ENCODE measurements at regions not wholly inside any gene's neighbourhood (a gene's known extent, or its start where the extent isn't known, plus 50 kb on each side); places are given as distances from the start of the nearest gene placed in this dataset.
"Not testable (repeated sequence)": the region's sequence is repeated elsewhere in the genome, so short reads cannot be mapped to it uniquely, and the experiment has no call there.

- not testable (repeated sequence) for H3K36me3 Mint-ChIP-seq (ENCODE audit: unreplicated experiment); H3K4me3 Mint-ChIP-seq (ENCODE audit: unreplicated experiment); H3K27ac Mint-ChIP-seq (ENCODE audit: unreplicated experiment); H3K9me3 Mint-ChIP-seq (ENCODE audit: unreplicated experiment); DNase-seq (ENCODE audit: extremely low spot score, unreplicated experiment); H3K27me3 Mint-ChIP-seq (ENCODE audit: unreplicated experiment)
- H3K4me1 Mint-ChIP-seq (ENCODE audit: unreplicated experiment) = peaks cover 26% of the 10 kb centered on the region
Observed at GRCh38 chr15:67939588-67940323, 99.9 kb upstream of the RNU6-1 start.

DNA sequence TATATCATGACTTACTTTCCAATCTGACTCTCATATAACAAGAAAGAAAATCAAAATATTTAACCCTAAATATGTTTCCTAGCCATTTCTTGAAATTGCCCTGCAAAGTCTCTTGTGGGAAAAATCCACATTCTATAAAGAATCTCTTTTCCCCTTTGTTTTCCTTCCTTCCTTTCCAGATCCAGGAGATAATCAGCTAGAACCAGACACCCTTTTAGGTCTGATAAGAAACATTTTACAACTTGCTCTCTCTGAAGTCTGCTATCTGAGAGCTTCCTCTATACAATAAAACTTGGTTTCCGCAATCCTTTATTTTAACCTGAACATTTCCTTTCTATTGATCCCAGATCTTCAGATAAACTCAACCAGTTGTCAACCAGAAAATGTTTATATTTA, 100.5 kb upstream of the RNU6-1 start:
- TF ChIP-seq, protein P1, sequence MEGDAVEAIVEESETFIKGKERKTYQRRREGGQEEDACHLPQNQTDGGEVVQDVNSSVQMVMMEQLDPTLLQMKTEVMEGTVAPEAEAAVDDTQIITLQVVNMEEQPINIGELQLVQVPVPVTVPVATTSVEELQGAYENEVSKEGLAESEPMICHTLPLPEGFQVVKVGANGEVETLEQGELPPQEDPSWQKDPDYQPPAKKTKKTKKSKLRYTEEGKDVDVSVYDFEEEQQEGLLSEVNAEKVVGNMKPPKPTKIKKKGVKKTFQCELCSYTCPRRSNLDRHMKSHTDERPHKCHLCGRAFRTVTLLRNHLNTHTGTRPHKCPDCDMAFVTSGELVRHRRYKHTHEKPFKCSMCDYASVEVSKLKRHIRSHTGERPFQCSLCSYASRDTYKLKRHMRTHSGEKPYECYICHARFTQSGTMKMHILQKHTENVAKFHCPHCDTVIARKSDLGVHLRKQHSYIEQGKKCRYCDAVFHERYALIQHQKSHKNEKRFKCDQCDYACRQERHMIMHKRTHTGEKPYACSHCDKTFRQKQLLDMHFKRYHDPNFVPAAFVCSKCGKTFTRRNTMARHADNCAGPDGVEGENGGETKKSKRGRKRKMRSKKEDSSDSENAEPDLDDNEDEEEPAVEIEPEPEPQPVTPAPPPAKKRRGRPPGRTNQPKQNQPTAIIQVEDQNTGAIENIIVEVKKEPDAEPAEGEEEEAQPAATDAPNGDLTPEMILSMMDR (IDR thresholded peaks at IDR 0.05) = no peak
- H3K36me3 Mint-ChIP-seq (ENCODE audit: unreplicated experiment) = no peaks in the 10 kb centered on the region
- no peak overlapping the region for H3K27ac Mint-ChIP-seq (ENCODE audit: unreplicated experiment)
- H3K9me3 Mint-ChIP-seq (ENCODE audit: unreplicated experiment) = no peaks in the 10 kb centered on the region
- peaks cover 28% of the 10 kb centered on the region for H3K4me1 Mint-ChIP-seq (ENCODE audit: unreplicated experiment)
- H3K4me3 Mint-ChIP-seq (ENCODE audit: unreplicated experiment) = no peak overlapping the region
- no peak for DNase-seq (ENCODE audit: extremely low spot score, unreplicated experiment)
- no peaks in the 10 kb centered on the region for H3K27me3 Mint-ChIP-seq (ENCODE audit: unreplicated experiment)

DNA sequence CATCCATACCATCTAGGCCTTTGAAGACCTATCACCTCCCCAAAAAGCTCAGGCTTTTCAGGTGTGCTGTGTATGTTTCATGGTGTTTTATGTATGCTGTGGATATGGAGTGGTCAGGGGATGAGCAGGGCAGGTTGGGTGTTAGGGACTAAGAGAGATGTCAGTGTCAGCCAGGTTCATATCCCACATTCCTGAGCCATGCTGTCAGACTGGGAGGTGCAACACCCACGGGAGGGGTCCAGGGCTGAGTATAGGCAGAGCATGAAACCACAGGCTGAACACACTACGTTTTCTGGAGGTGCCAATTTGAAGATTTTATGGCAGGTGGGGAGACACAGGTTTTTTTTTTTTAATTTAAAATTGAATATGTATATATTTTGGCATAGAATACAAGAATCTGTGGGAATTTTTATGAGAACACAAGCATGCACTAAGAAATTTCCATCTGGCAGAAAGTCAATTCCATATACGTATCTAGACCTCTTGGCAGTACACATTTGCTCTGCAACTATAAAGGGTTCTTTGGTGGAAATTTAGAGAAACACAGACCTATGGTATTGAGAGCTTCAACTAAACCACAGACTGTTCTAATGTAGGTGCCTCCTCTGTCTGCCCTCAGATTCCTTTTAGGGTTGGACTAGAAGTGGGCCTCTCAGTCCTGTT, 101.9 kb upstream of the RNU6-1 start:
- no peak for DNase-seq (ENCODE audit: extremely low spot score, unreplicated experiment)

DNA sequence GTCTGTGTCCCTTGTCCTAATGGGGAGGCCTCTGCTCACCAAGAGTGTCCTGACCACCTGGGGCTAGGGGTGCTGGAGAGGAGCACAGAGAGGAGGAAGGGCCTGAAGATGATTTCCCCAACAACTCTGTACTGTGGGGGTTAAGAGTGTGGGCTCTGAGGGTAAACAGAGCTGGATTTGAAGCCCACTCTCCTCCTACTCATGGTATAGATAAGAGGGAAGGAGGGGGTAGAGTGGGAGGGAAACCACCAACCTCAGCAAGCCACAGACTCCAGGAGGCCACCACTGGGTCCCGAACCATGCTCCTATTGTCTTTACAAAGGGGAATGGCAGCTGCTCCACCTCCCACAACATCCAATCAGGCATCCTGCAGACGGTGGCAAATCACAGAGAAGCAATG, 103.6 kb upstream of the RNU6-1 start:
- Mint-ChIP-seq H3K4me1 (ENCODE audit: unreplicated experiment) (peaks cover 43% of the 10 kb centered on the region), H3K4me3 (ENCODE audit: unreplicated experiment) (no peak overlapping the region), H3K27ac (ENCODE audit: unreplicated experiment) (no peak overlapping the region), H3K27me3 (ENCODE audit: unreplicated experiment) (no peaks in the 10 kb centered on the region), H3K36me3 (ENCODE audit: unreplicated experiment) (no peaks in the 10 kb centered on the region), H3K9me3 (ENCODE audit: unreplicated experiment) (no peaks in the 10 kb centered on the region)
- TF ChIP-seq, protein P1 (IDR thresholded peaks at IDR 0.05) = no peak
- no peak for DNase-seq (ENCODE audit: extremely low spot score, unreplicated experiment)

More for the DNA sequence above, 101.9 kb upstream of the RNU6-1 start:
- TF ChIP-seq, protein P1 (IDR thresholded peaks at IDR 0.05) = no peak
- Mint-ChIP-seq H3K27me3 (ENCODE audit: unreplicated experiment) (no peaks in the 10 kb centered on the region), H3K4me3 (ENCODE audit: unreplicated experiment) (no peak overlapping the region), H3K27ac (ENCODE audit: unreplicated experiment) (no peak overlapping the region), H3K4me1 (ENCODE audit: unreplicated experiment) (peaks cover 42% of the 10 kb centered on the region), H3K36me3 (ENCODE audit: unreplicated experiment) (no peaks in the 10 kb centered on the region), H3K9me3 (ENCODE audit: unreplicated experiment) (no peaks in the 10 kb centered on the region)

GRCh38 chr15:67944010-67944641, 104.3 kb upstream of the RNU6-1 start:
- DNase-seq (ENCODE audit: extremely low spot score, unreplicated experiment) = no peak
- no peak overlapping the region for H3K4me3 Mint-ChIP-seq (ENCODE audit: unreplicated experiment)
- no peaks in the 10 kb centered on the region for H3K9me3 Mint-ChIP-seq (ENCODE audit: unreplicated experiment)
- TF ChIP-seq, protein P1 (IDR thresholded peaks at IDR 0.05) = no peak
- H3K36me3 Mint-ChIP-seq (ENCODE audit: unreplicated experiment) = no peaks in the 10 kb centered on the region
- H3K27ac Mint-ChIP-seq (ENCODE audit: unreplicated experiment) = peak overlapping the region; percentile 51
- H3K27me3 Mint-ChIP-seq (ENCODE audit: unreplicated experiment) = no peaks in the 10 kb centered on the region
- H3K4me1 Mint-ChIP-seq (ENCODE audit: unreplicated experiment) = peaks cover 43% of the 10 kb centered on the region
